ENCODE measurements at regions not wholly inside any gene's neighbourhood (a gene's known extent, or its start where the extent isn't known, plus 50 kb on each side); places are given as distances from the start of the nearest gene placed in this dataset.

DNA sequence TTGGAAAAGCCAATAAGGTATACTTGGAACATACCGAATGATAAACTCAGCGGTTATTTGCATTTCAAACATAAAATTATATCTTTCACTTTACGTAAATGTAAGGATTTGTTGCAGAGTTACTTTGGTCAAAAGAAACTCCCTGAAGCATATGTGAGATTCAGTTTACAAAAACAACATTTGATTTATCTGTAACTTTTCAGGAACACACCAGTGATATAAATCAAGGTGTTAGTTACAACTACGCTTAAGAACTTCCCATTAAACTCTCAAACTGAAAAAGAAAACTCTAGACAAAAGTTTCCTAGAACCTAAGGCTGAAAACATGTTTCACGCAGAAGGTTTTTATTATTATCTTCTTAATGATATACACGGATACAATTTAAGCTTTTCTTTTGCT lies 110.6 kb upstream of the MEIS1 start:
- Histone ChIP-seq H2BK5ac (ENCODE audit: low read depth, low read length) (no peak overlapping the region), H4K91ac (replicated peaks; ENCODE audit: insufficient read length, low read length) (no peak overlapping the region), H3K23me2 (ENCODE audit: low read depth, low read length) (no peaks in the 10 kb centered on the region), H4K5ac (ENCODE audit: insufficient read length, low read depth, low read length) (no peak overlapping the region), H4K20me1 (replicated peaks in 1 of 2; ENCODE audit: control insufficient read depth in 1 of 2, insufficient read depth in 2 of 2, low read length in 2 of 2) (no peaks in the 10 kb centered on the region), H2BK15ac (ENCODE audit: low read length) (no peak overlapping the region), H2BK20ac (ENCODE audit: low read length) (no peak overlapping the region), H3K9me3 (ENCODE audit: insufficient read depth in 2 of 2, low read depth in 1 of 2, low read length in 1 of 2) (no peaks in the 10 kb centered on the region), H2AK5ac (ENCODE audit: low read depth, low read length) (no peak overlapping the region), H3K23ac (ENCODE audit: insufficient read length) (no peak overlapping the region), H2BK12ac (ENCODE audit: low read depth, low read length) (no peak overlapping the region), H2AFZ (ENCODE audit: low read length) (no peak overlapping the region), H3K79me1 (ENCODE audit: low read depth, low read length) (no peaks in the 10 kb centered on the region), H3K56ac (replicated peaks; ENCODE audit: insufficient read length, low read depth, low read length) (no peak overlapping the region), H3K36me3 (ENCODE audit: control insufficient read depth in 2 of 4, insufficient read depth in 4 of 4, low read length in 3 of 4) (no peaks in the 10 kb centered on the region), H3K27me3 (replicated peaks in 1 of 4; ENCODE audit: control insufficient read depth in 3 of 4, extremely low read depth in 1 of 4, insufficient read depth in 3 of 4, low read length in 3 of 4) (no peaks in the 10 kb centered on the region), H3K9ac (replicated peaks in 1 of 4; ENCODE audit: extremely low read depth in 1 of 4, low read depth in 3 of 4, low read length in 3 of 4) (no peak overlapping the region), H3K79me2 (ENCODE audit: control insufficient read depth in 1 of 2, insufficient read depth in 2 of 2, low read length in 2 of 2) (no peaks in the 10 kb centered on the region), H3K14ac (ENCODE audit: insufficient read length) (no peak overlapping the region), H4K8ac (ENCODE audit: extremely low read depth, insufficient read depth, low read length) (no peak overlapping the region), H3K18ac (ENCODE audit: extremely low read depth, low read length) (no peak overlapping the region), H3K27ac (ENCODE audit: low read depth, low read length) (no peak overlapping the region), H3K4me1 (replicated peaks in 1 of 4; ENCODE audit: control insufficient read depth in 3 of 4, insufficient read depth in 4 of 4, low read length in 3 of 4) (peaks cover 0 to 7% (median 1%) of the 10 kb centered on the region in 4 experiments; a peak in 3 of 7 replicates), H3K4me2 (ENCODE audit: insufficient read depth in 1 of 2, low read depth in 2 of 2, low read length in 2 of 2) (no peak overlapping the region), H3K4ac (replicated peaks; ENCODE audit: insufficient read length, low read depth, low read length) (no peak overlapping the region), H2BK120ac (replicated peaks; ENCODE audit: low read depth, low read length) (no peak overlapping the region), H3K4me3 (ENCODE audit: extremely low read depth in 1 of 4, insufficient read depth in 2 of 4, low read depth in 3 of 4, low read length in 4 of 4) (no peak overlapping the region)
- 96% methylated on average over 6 of the region's 6 CpGs; no CpG with 5 or more reads in 1 of the 2 experiments for WGBS, 2 experiments (ENCODE audit: extremely low coverage in 1 of 2, insufficient coverage in 1 of 2, insufficient read length in 1 of 2, insufficient replicate concordance in 2 of 2, low coverage in 1 of 2, low lambda C conversion rate in 2 of 2, missing lambda C conversion rate in 1 of 2)
- ChIA-PET POLR2A (ENCODE audit: partially characterized antibody) (interaction anchor here (0.9 kb wide), 1 partner anchor 16 kb away, joined by 3 read pairs; no protein-coding TSS in a partner anchor), CTCF (ENCODE audit: partially characterized antibody) (interaction anchor here (1.3 kb wide), 1 partner anchor 12 kb away, joined by 3 read pairs; no protein-coding TSS in a partner anchor)
- DNase-seq (ENCODE audit: low read depth in 1 of 2, low spot score in 2 of 2), result no peak
- no peak for FAIRE-seq
- TF ChIP-seq JUND (IDR thresholded peaks at IDR 0.05; ENCODE audit: low read length) (no peak), TBP (IDR thresholded peaks at IDR 0.05; ENCODE audit: low read depth, low read length) (no peak), BACH1 (IDR thresholded peaks at IDR 0.05; ENCODE audit: low read length) (no peak), EGR1 (IDR thresholded peaks at IDR 0.05; ENCODE audit: borderline replicate concordance, low read depth, low read length) (no peak), CREB1 (IDR thresholded peaks at IDR 0.05) (no peak), SP2 (IDR thresholded peaks at IDR 0.05; ENCODE audit: low read length) (no peak), GABPA (IDR thresholded peaks at IDR 0.05; ENCODE audit: borderline replicate concordance, insufficient read depth, low read length) (no peak), MAFK (IDR thresholded peaks at IDR 0.05; ENCODE audit: low read depth, low read length) (no peak), HDAC2 (IDR thresholded peaks at IDR 0.05; ENCODE audit: borderline replicate concordance in 1 of 2, low read depth in 2 of 2, low read length in 2 of 2) (no peak), RXRA (IDR thresholded peaks at IDR 0.05; ENCODE audit: insufficient read depth, low read depth, low read length) (no peak), SRF (IDR thresholded peaks at IDR 0.05; ENCODE audit: low read depth, low read length) (no peak), PHF8 (conservative IDR thresholded peaks at IDR 0.05; ENCODE audit: low read depth, low read length) (no peak), BCL11A (IDR thresholded peaks at IDR 0.05; ENCODE audit: low read depth in 2 of 2, low read length in 2 of 2) (no peak), ASH2L (IDR thresholded peaks at IDR 0.05; ENCODE audit: low read length) (no peak), CBX5 (IDR thresholded peaks at IDR 0.05; ENCODE audit: low read depth, low read length) (no peak)
